GM23338 (cell line): ENCODE measurements at regions not wholly inside any gene's neighbourhood (a gene's known extent, or its start where the extent isn't known, plus 50 kb on each side); places are given as distances from the start of the nearest gene placed in this dataset.

Source experiments
- EZH2 ChIP-seq: fragments of 200-600 bp; sonication (generic); IDR thresholded peaks from one replicate; pipeline ENCODE4 v1.8.0; 2017; ENCODE audit warnings: antibody characterized with exemption, mild to moderate bottlenecking, low read depth; ENCODE audit not compliant: unreplicated experiment
- EZH2phosphoT487 ChIP-seq: fragments of 200-600 bp; sonication (generic); IDR thresholded peaks from one replicate; pipeline ENCODE4 v1.8.1; 2018; ENCODE audit warnings: antibody characterized with exemption; ENCODE audit not compliant: unreplicated experiment
- JUNB ChIP-seq: IDR thresholded peaks from one replicate; pipeline ENCODE4 v1.6.1; 2016; ENCODE audit warnings: antibody characterized with exemption; ENCODE audit not compliant: unreplicated experiment
- POLR2AphosphoS5 ChIP-seq: IDR thresholded peaks from 2 replicates; pipeline ENCODE4 v1.6.1; 2016; ENCODE audit warnings: antibody characterized with exemption, low read depth
- ZNF114 ChIP-seq: fragments of 250-450 bp; sonication (Bioruptor Pico); IDR thresholded peaks from 2 replicates; pipeline ENCODE4 v1.5.0; 2020; ENCODE audit warnings: mild to moderate bottlenecking, moderate library complexity
- TF ChIP-seq, protein P1 (sequence below), 2 experiments: fragments of 200-600 bp in 1 of 2; sonication (generic) in 1 of 2; conservative IDR thresholded peaks; 2 replicates each; pipeline versions ENCODE4 v1.5.1 to v1.6.1; 2016 to 2017; ENCODE audit warnings: antibody characterized with exemption in 2 of 2, low read depth in 2 of 2, mild to moderate bottlenecking in 2 of 2, moderate library complexity in 1 of 2
- TF ChIP-seq, protein P2 (sequence below): IDR thresholded peaks from 2 replicates; pipeline ENCODE4 v1.6.1; 2016; ENCODE audit warnings: antibody characterized with exemption
- TF ChIP-seq, protein P3 (sequence below): IDR thresholded peaks from one replicate; pipeline ENCODE4 v1.6.1; 2018; ENCODE audit warnings: antibody characterized with exemption; ENCODE audit not compliant: unreplicated experiment

DNA sequence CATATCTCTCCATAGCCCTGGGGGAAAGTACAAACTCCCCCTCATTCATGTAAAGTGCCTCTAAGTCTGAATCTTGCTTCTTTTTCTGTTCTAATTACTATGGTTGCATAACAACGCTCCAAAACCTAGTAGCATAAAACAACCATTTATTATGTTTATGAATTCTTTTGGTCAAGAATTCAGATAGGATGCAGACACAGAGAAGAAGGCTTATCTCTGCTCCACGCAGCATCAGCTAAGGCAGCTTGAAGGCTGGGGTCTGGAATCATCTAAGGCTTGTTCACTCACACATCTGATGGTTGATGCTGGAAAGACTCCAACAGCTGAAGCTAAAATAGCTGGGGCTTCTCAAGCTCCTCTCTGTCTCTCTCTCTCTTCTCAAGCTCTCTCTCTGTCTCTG lies 564.5 kb downstream of the ZNF674 start:
- TF ChIP-seq, protein P1, sequence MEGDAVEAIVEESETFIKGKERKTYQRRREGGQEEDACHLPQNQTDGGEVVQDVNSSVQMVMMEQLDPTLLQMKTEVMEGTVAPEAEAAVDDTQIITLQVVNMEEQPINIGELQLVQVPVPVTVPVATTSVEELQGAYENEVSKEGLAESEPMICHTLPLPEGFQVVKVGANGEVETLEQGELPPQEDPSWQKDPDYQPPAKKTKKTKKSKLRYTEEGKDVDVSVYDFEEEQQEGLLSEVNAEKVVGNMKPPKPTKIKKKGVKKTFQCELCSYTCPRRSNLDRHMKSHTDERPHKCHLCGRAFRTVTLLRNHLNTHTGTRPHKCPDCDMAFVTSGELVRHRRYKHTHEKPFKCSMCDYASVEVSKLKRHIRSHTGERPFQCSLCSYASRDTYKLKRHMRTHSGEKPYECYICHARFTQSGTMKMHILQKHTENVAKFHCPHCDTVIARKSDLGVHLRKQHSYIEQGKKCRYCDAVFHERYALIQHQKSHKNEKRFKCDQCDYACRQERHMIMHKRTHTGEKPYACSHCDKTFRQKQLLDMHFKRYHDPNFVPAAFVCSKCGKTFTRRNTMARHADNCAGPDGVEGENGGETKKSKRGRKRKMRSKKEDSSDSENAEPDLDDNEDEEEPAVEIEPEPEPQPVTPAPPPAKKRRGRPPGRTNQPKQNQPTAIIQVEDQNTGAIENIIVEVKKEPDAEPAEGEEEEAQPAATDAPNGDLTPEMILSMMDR (conservative IDR thresholded peaks at IDR 0.05; ENCODE audit: low read depth in 2 of 2) = no peak
- no peak for TF ChIP-seq POLR2AphosphoS5
- no peak for TF ChIP-seq ZNF114 (CRISPR knock-in tag)
- no peak for TF ChIP-seq EZH2
- TF ChIP-seq, protein P2, sequence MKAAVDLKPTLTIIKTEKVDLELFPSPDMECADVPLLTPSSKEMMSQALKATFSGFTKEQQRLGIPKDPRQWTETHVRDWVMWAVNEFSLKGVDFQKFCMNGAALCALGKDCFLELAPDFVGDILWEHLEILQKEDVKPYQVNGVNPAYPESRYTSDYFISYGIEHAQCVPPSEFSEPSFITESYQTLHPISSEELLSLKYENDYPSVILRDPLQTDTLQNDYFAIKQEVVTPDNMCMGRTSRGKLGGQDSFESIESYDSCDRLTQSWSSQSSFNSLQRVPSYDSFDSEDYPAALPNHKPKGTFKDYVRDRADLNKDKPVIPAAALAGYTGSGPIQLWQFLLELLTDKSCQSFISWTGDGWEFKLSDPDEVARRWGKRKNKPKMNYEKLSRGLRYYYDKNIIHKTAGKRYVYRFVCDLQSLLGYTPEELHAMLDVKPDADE = no peak
- TF ChIP-seq, protein P3, sequence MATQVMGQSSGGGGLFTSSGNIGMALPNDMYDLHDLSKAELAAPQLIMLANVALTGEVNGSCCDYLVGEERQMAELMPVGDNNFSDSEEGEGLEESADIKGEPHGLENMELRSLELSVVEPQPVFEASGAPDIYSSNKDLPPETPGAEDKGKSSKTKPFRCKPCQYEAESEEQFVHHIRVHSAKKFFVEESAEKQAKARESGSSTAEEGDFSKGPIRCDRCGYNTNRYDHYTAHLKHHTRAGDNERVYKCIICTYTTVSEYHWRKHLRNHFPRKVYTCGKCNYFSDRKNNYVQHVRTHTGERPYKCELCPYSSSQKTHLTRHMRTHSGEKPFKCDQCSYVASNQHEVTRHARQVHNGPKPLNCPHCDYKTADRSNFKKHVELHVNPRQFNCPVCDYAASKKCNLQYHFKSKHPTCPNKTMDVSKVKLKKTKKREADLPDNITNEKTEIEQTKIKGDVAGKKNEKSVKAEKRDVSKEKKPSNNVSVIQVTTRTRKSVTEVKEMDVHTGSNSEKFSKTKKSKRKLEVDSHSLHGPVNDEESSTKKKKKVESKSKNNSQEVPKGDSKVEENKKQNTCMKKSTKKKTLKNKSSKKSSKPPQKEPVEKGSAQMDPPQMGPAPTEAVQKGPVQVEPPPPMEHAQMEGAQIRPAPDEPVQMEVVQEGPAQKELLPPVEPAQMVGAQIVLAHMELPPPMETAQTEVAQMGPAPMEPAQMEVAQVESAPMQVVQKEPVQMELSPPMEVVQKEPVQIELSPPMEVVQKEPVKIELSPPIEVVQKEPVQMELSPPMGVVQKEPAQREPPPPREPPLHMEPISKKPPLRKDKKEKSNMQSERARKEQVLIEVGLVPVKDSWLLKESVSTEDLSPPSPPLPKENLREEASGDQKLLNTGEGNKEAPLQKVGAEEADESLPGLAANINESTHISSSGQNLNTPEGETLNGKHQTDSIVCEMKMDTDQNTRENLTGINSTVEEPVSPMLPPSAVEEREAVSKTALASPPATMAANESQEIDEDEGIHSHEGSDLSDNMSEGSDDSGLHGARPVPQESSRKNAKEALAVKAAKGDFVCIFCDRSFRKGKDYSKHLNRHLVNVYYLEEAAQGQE = no peak
- no peak for TF ChIP-seq EZH2phosphoT487
- TF ChIP-seq JUNB = no peak
